Fibroblast of villous mesenchyme (primary cell): ENCODE measurements at regions not wholly inside any gene's neighbourhood (a gene's known extent, or its start where the extent isn't known, plus 50 kb on each side); places are given as distances from the start of the nearest gene placed in this dataset.

Experiments used
- DNase-seq: peaks from one replicate; pipeline ENCODE4 v3.0.0-alpha.2; 2010; ENCODE audit warnings: low read depth
- H3K4me3 ChIP-seq: 2 replicates; pipeline ENCODE4 v1.5.1; 2011; ENCODE audit warnings: low read depth, mild to moderate bottlenecking, low read length
- CTCF ChIP-seq: IDR thresholded peaks from 2 replicates; pipeline ENCODE4 v1.5.1; 2012; ENCODE audit warnings: low read depth, mild to moderate bottlenecking, low read length; ENCODE audit not compliant: insufficient read depth

GRCh38 chr19:13670846-13671245 lies 93.5 kb upstream of the MRI1 start:
- no peak for TF ChIP-seq CTCF
- H3K4me3 ChIP-seq, result no peak overlapping the region
- no peak for DNase-seq

GRCh38 chr19:13669780-13670355 lies 94.5 kb upstream of the MRI1 start:
- H3K4me3 ChIP-seq, result no peak overlapping the region
- no peak for TF ChIP-seq CTCF
- DNase-seq, result no peak

GRCh38 chr19:13668964-13669363 lies 95.4 kb upstream of the MRI1 start:
- no peak for TF ChIP-seq CTCF
- DNase-seq, result no peak
- H3K4me3 ChIP-seq, result no peak overlapping the region

- no peak for DNase-seq
- TF ChIP-seq CTCF, result no peak
- no peak overlapping the region for H3K4me3 ChIP-seq
Measured at GRCh38 chr19:13666165-13666564, 98.2 kb upstream of the MRI1 start.

- no peak overlapping the region for H3K4me3 ChIP-seq
- DNase-seq, result no peak
- no peak for TF ChIP-seq CTCF
Measured at GRCh38 chr19:13665125-13665905, 99.0 kb upstream of the MRI1 start.

GRCh38 chr19:13652810-13653590 lies 111.3 kb upstream of the MRI1 start:
- DNase-seq, result no peak
- no peak for TF ChIP-seq CTCF
- H3K4me3 ChIP-seq, result no peak overlapping the region
